GM19324 (cell line): ENCODE measurements at regions not wholly inside any gene's neighbourhood (a gene's known extent, or its start where the extent isn't known, plus 50 kb on each side); places are given as distances from the start of the nearest gene placed in this dataset.

Experiments used
- ATAC-seq: cut with Tn5 transposase; IDR thresholded peaks from one replicate; pipeline ENCODE4 v1.9.1; 2021; ENCODE audit warnings: mild to moderate bottlenecking, moderate library complexity; ENCODE audit not compliant: unreplicated experiment, low FRiP score

GRCh38 chr15:98501632-98502031 is 146.7 kb upstream of the IGF1R start:
- no peak for ATAC-seq

GRCh38 chr15:98503970-98504369 is 144.4 kb upstream of the IGF1R start:
- ATAC-seq, result no peak

- ATAC-seq, result no peak
These were observed 143.3 kb upstream of the IGF1R start for GRCh38 chr15:98504998-98505397.

- no peak for ATAC-seq
These were observed 142.7 kb upstream of the IGF1R start for GRCh38 chr15:98505611-98506031.

- no peak for ATAC-seq
These were observed 142.2 kb upstream of the IGF1R start for GRCh38 chr15:98506172-98506571.

GRCh38 chr15:98506711-98507110 is 141.6 kb upstream of the IGF1R start:
- no peak for ATAC-seq

GRCh38 chr15:98513428-98513986 is 134.8 kb upstream of the IGF1R start:
- ATAC-seq, result no peak

- no peak for ATAC-seq
These were observed 134.2 kb upstream of the IGF1R start for GRCh38 chr15:98514034-98514622.

- peak; percentile 72 for ATAC-seq
These were observed 129.3 kb upstream of the IGF1R start for GRCh38 chr15:98518823-98519561.

- no peak for ATAC-seq
These were observed 128.4 kb upstream of the IGF1R start for GRCh38 chr15:98519767-98520550.

GRCh38 chr15:98522127-98522526 is 126.2 kb upstream of the IGF1R start:
- no peak for ATAC-seq

- ATAC-seq, result no peak
These were observed 124.3 kb upstream of the IGF1R start for GRCh38 chr15:98523912-98524662.

- ATAC-seq, result no peak
These were observed 123.3 kb upstream of the IGF1R start for GRCh38 chr15:98524838-98525660.

GRCh38 chr15:98525661-98526001 is 122.7 kb upstream of the IGF1R start:
- no peak for ATAC-seq

GRCh38 chr15:98526094-98526493 is 122.2 kb upstream of the IGF1R start:
- no peak for ATAC-seq

- ATAC-seq, result no peak
These were observed 120.2 kb upstream of the IGF1R start for GRCh38 chr15:98528046-98528725.

- no peak for ATAC-seq
These were observed 118.9 kb upstream of the IGF1R start for GRCh38 chr15:98529205-98530145.

- no peak for ATAC-seq
These were observed 117.8 kb upstream of the IGF1R start for GRCh38 chr15:98530570-98530969.
